ENCODE measurements at regions not wholly inside any gene's neighbourhood (a gene's known extent, or its start where the extent isn't known, plus 50 kb on each side); places are given as distances from the start of the nearest gene placed in this dataset.

DNA sequence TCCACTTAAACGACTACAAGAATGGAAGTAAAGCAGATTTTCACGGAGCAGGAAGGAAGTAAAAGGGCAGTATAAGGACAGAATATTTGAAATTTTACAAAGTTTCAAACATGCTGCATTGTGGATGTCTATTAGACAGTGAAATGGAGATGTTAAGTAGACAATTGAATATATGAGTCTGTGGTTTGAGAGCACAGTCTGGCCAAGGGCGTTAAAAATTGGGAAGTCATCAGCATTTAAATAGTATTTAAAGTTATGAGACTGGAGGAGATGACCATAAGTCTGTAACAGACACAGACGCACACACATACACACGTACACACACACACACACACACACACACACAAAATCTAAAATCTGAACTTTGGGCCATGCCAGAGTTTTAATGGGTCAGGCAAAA is 935.9 kb downstream of the EPHA3 start:
- Histone ChIP-seq H3K4me1 (ENCODE audit: control insufficient read depth in 5 of 5, insufficient read depth in 5 of 5, low read length in 5 of 5) (no peaks in the 10 kb centered on the region), H3K27ac (ENCODE audit: low read depth in 1 of 2, low read length in 1 of 2) (no peak overlapping the region), H3K9me3 (ENCODE audit: control insufficient read depth in 4 of 4, insufficient read depth in 3 of 4, low read length in 3 of 4) (no peaks in the 10 kb centered on the region), H3K36me3 (ENCODE audit: control insufficient read depth in 4 of 4, insufficient read depth in 4 of 4, low read length in 4 of 4) (no peaks in the 10 kb centered on the region), H3K9ac (ENCODE audit: insufficient read depth in 1 of 2, low read length in 2 of 2) (no peak overlapping the region), H3K4me3 (no peak overlapping the region), H3K27me3 (ENCODE audit: control insufficient read depth in 3 of 3, insufficient read depth in 3 of 3, low read length in 2 of 3) (no peaks in the 10 kb centered on the region)
- TF ChIP-seq, protein P1, sequence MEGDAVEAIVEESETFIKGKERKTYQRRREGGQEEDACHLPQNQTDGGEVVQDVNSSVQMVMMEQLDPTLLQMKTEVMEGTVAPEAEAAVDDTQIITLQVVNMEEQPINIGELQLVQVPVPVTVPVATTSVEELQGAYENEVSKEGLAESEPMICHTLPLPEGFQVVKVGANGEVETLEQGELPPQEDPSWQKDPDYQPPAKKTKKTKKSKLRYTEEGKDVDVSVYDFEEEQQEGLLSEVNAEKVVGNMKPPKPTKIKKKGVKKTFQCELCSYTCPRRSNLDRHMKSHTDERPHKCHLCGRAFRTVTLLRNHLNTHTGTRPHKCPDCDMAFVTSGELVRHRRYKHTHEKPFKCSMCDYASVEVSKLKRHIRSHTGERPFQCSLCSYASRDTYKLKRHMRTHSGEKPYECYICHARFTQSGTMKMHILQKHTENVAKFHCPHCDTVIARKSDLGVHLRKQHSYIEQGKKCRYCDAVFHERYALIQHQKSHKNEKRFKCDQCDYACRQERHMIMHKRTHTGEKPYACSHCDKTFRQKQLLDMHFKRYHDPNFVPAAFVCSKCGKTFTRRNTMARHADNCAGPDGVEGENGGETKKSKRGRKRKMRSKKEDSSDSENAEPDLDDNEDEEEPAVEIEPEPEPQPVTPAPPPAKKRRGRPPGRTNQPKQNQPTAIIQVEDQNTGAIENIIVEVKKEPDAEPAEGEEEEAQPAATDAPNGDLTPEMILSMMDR (IDR thresholded peaks at IDR 0.05; ENCODE audit: control extremely low read depth, extremely low read depth) = no peak
- 71 to 82% methylated on average over 5 of the region's 5 CpGs for WGBS, 2 donors
- DNase-seq = no peak
- ATAC-seq (ENCODE audit: insufficient read depth, low FRiP score) = no peak

DNA sequence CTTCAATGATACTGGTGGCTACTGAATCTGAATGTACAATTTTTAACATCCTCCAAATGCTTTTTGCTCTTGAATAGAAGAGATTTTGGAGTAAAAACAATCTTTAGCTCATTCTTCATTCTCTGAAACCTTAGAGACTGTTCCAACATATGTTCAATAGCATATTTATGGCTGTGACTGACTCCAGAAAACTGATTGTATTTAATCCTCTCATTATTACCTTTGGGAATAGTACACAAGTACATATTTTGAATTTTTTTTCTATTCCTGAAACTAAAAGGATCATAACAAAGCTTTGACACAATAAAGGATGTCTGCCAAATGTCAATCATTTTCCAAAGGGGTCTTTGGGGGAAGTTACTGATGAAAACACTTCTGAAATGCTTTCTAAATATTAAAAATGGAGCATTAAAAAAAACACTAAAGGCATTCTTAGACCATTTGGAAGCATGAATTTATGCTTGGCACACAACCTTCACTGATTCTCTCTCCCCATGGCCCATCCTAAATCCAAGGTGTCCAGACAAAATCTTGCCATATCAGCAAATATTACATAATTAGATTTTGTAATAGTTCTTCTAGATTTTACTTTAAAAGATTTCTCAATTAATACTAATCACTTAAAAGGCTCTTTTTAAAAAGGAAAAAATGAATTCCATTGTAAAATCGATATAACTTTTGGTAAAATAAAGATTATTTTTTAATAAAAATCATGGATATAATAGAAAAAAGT is 936.8 kb downstream of the EPHA3 start:
- Histone ChIP-seq H3K9me3 (ENCODE audit: control insufficient read depth in 4 of 4, insufficient read depth in 3 of 4, low read length in 3 of 4) (no peaks in the 10 kb centered on the region), H3K27me3 (ENCODE audit: control insufficient read depth in 3 of 3, insufficient read depth in 3 of 3, low read length in 2 of 3) (no peaks in the 10 kb centered on the region), H3K9ac (ENCODE audit: insufficient read depth in 1 of 2, low read length in 2 of 2) (no peak overlapping the region), H3K36me3 (ENCODE audit: control insufficient read depth in 4 of 4, insufficient read depth in 4 of 4, low read length in 4 of 4) (no peaks in the 10 kb centered on the region), H3K4me3 (no peak overlapping the region), H3K4me1 (ENCODE audit: control insufficient read depth in 5 of 5, insufficient read depth in 5 of 5, low read length in 5 of 5) (no peaks in the 10 kb centered on the region), H3K27ac (ENCODE audit: low read depth in 1 of 2, low read length in 1 of 2) (no peak overlapping the region)
- TF ChIP-seq, protein P1 (IDR thresholded peaks at IDR 0.05; ENCODE audit: control extremely low read depth, extremely low read depth) = no peak
- ATAC-seq (ENCODE audit: insufficient read depth, low FRiP score) = no peak
- 89 to 91% methylated on average over 1 of the region's 1 CpG for WGBS, 2 donors
- no peak for DNase-seq

DNA sequence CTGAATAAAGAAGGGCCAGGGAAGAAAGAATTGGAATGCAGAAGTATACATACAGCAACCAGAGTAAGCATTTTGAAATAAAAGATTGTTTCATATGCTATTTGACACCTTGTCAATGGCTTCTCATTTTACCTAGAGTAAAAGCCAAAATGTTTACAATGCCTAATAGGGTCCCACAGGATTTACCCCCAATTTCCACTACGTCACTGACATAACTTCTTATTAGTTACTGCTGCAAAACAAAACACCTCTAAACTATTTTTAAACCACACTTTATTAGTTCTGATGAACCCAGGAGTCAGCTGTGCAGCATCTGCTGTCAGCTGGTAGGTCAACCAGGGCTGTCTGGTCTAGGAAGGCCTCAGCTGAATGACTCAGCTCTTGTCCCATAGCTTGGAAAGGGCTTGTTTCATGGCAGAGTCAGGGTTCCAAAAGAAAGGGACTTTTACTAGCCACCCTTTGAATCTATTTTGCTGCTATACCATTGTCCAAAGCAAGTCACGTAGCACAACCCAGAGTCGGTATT is 945.1 kb downstream of the EPHA3 start:
- Histone ChIP-seq H3K27ac (ENCODE audit: low read depth in 1 of 2, low read length in 1 of 2) (no peak overlapping the region), H3K27me3 (ENCODE audit: control insufficient read depth in 3 of 3, insufficient read depth in 3 of 3, low read length in 2 of 3) (no peaks in the 10 kb centered on the region), H3K9ac (ENCODE audit: insufficient read depth in 1 of 2, low read length in 2 of 2) (no peak overlapping the region), H3K36me3 (ENCODE audit: control insufficient read depth in 4 of 4, insufficient read depth in 4 of 4, low read length in 4 of 4) (no peaks in the 10 kb centered on the region), H3K4me1 (ENCODE audit: control insufficient read depth in 5 of 5, insufficient read depth in 5 of 5, low read length in 5 of 5) (peaks cover 0 to 31% (median 7%) of the 10 kb centered on the region in 5 donors), H3K9me3 (ENCODE audit: control insufficient read depth in 4 of 4, insufficient read depth in 3 of 4, low read length in 3 of 4) (no peaks in the 10 kb centered on the region), H3K4me3 (no peak overlapping the region)
- TF ChIP-seq, protein P1 (IDR thresholded peaks at IDR 0.05; ENCODE audit: control extremely low read depth, extremely low read depth) = no peak
- DNase-seq (peak in 1 of 3 donors; percentile 29), ATAC-seq (ENCODE audit: insufficient read depth, low FRiP score) (no peak)
- WGBS, 2 donors = 88 to 92% methylated on average over 3 of the region's 3 CpGs
